Prostate gland (tissue), 2 donors: ENCODE measurements at regions not wholly inside any gene's neighbourhood (a gene's known extent, or its start where the extent isn't known, plus 50 kb on each side); places are given as distances from the start of the nearest gene placed in this dataset.

Source experiments
- POLR2A ChIP-seq: fragments of 450-650 bp; IDR thresholded peaks from one replicate; pipeline ENCODE4 v1.6.1; 2016; ENCODE audit warnings: antibody characterized with exemption, mild to moderate bottlenecking
- POLR2AphosphoS5 ChIP-seq: sonication (generic); formaldehyde crosslinking; IDR thresholded peaks from one replicate; pipeline ENCODE4 v1.6.1; 2017; ENCODE audit warnings: antibody characterized with exemption
- TF ChIP-seq, protein P1 (sequence below), 4 experiments: fragments of 200-600 bp in 2 of 4; fragments of 450-650 bp in 2 of 4; sonication (generic) in 2 of 4; IDR thresholded peaks; 1 replicate in 3 of 4; 2 replicates in 1 of 4; pipeline ENCODE4 v1.5.1; 2016 to 2019; ENCODE audit warnings: antibody characterized with exemption in 4 of 4, mild to moderate bottlenecking in 2 of 4, moderate library complexity in 2 of 4

DNA sequence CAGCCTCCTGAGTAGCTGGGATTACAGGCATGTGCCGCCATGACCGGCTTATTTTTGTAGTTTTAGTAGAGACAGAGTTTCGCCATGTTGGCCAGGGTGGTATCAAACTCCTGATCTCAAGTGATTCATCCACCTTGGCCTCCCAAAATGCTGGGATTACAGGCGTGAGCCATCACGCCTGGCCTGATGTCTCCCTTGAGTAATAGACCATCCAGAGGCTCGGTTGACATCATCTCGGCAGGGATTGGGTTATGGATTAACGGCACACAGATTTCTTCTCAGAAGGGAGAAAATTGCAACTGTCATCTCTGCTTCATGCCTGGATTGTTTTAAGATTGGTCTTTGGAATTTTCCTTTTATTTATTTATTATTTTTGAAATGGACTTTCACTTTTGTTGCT, 239.2 kb upstream of the LARGE1 start:
- TF ChIP-seq, protein P1, sequence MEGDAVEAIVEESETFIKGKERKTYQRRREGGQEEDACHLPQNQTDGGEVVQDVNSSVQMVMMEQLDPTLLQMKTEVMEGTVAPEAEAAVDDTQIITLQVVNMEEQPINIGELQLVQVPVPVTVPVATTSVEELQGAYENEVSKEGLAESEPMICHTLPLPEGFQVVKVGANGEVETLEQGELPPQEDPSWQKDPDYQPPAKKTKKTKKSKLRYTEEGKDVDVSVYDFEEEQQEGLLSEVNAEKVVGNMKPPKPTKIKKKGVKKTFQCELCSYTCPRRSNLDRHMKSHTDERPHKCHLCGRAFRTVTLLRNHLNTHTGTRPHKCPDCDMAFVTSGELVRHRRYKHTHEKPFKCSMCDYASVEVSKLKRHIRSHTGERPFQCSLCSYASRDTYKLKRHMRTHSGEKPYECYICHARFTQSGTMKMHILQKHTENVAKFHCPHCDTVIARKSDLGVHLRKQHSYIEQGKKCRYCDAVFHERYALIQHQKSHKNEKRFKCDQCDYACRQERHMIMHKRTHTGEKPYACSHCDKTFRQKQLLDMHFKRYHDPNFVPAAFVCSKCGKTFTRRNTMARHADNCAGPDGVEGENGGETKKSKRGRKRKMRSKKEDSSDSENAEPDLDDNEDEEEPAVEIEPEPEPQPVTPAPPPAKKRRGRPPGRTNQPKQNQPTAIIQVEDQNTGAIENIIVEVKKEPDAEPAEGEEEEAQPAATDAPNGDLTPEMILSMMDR (IDR thresholded peaks at IDR 0.05) = no peak
- TF ChIP-seq POLR2A (no peak), POLR2AphosphoS5 (no peak)
